Choroid plexus epithelial cell (primary cell): ENCODE measurements at regions not wholly inside any gene's neighbourhood (a gene's known extent, or its start where the extent isn't known, plus 50 kb on each side); places are given as distances from the start of the nearest gene placed in this dataset.

Experiments
- DNase-seq: peaks from one replicate; pipeline ENCODE4 v3.0.0-alpha.2; 2010; ENCODE audit warnings: low read depth
- H3K4me3 ChIP-seq: 2 replicates; pipeline ENCODE4 v1.5.1; 2011; ENCODE audit warnings: low read depth, mild to moderate bottlenecking, control low read depth, low read length, moderate library complexity
- TF ChIP-seq, protein P1 (sequence below): conservative IDR thresholded peaks from 2 replicates; pipeline ENCODE4 v1.5.1; 2011; ENCODE audit warnings: low read depth, mild to moderate bottlenecking, control low read depth, inconsistent platforms, low read length, moderate library complexity

- TF ChIP-seq, protein P1, sequence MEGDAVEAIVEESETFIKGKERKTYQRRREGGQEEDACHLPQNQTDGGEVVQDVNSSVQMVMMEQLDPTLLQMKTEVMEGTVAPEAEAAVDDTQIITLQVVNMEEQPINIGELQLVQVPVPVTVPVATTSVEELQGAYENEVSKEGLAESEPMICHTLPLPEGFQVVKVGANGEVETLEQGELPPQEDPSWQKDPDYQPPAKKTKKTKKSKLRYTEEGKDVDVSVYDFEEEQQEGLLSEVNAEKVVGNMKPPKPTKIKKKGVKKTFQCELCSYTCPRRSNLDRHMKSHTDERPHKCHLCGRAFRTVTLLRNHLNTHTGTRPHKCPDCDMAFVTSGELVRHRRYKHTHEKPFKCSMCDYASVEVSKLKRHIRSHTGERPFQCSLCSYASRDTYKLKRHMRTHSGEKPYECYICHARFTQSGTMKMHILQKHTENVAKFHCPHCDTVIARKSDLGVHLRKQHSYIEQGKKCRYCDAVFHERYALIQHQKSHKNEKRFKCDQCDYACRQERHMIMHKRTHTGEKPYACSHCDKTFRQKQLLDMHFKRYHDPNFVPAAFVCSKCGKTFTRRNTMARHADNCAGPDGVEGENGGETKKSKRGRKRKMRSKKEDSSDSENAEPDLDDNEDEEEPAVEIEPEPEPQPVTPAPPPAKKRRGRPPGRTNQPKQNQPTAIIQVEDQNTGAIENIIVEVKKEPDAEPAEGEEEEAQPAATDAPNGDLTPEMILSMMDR, result no peak
- no peak overlapping the region for H3K4me3 ChIP-seq
- DNase-seq, result no peak
Measured at GRCh38 chr13:70473907-70474306, 365.7 kb upstream of the KLHL1 start.

DNA sequence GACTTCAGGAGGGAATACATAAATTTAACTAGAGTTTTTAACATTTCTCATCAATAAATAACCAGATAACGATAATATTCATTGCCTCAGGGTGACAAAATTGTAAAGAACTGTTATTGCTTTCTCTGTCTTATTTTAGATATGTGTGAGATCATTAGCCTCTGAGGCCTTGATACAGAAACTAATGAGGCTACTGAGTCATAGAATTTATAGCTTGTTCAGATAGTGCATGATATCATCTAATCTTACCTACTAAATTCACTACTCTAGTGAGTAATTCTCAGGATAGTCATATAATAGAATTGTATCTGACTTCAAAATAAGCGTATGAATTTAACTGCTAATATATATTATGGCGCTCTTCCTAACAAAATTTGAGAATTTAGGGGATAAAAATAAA lies 360.8 kb upstream of the KLHL1 start:
- no peak for DNase-seq
- H3K4me3 ChIP-seq, result no peak overlapping the region
- TF ChIP-seq, protein P1, result no peak

- DNase-seq, result peak; percentile 5
Measured at GRCh38 chr13:70457474-70457873, 349.2 kb upstream of the KLHL1 start.

GRCh38 chr13:70448820-70449219 lies 340.6 kb upstream of the KLHL1 start:
- no peak for DNase-seq
- no peak overlapping the region for H3K4me3 ChIP-seq
- TF ChIP-seq, protein P1, result no peak

More at GRCh38 chr13:70457474-70457873, 349.2 kb upstream of the KLHL1 start:
- TF ChIP-seq, protein P1, result no peak
- H3K4me3 ChIP-seq, result no peak overlapping the region

DNA sequence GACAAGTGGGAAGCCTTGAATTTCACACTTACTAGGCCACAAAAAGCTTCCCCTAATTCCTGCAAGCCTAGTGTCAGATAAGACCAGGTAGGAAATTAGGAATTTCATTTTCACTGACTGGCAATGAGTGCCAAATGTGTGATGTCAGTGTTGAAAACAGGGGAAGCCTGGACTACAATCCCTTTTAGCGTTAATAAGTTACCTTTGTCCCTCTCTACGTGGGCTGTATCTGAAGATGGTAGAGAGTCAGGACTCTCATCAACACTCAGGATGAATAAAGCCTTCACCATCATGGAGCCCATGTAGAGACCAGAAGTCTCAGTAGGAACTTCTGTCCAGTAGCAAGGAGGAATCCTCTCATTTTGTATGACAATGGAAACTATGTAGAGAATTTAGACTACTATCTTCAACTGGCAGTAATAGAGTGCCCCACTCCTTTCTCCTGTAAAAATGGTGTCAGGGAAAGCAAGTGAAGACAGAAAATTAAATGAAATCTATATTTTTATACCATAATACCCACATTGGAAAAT lies 324.1 kb upstream of the KLHL1 start:
- TF ChIP-seq, protein P1, result no peak
- no peak for DNase-seq
- H3K4me3 ChIP-seq, result no peak overlapping the region

DNA sequence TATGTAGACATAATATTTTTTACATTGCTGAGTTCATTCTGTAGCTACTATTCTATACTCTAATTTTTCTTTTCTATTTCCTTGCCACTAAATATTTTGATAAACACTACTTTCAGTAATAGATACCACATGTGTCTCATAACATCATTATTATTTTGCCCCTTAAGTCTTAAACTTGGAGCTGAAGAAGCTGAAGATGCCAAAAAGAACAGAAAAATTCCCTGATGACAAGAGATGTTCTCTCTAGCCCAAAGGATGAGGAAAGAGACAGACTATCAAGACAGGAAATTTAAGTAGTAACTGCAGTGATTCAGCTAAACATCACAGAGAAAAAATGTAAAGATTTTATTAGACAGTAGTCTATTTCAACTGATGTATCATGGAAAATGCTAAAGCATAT lies 322.0 kb upstream of the KLHL1 start:
- DNase-seq, result no peak
- H3K4me3 ChIP-seq, result no peak overlapping the region
- TF ChIP-seq, protein P1, result no peak

DNA sequence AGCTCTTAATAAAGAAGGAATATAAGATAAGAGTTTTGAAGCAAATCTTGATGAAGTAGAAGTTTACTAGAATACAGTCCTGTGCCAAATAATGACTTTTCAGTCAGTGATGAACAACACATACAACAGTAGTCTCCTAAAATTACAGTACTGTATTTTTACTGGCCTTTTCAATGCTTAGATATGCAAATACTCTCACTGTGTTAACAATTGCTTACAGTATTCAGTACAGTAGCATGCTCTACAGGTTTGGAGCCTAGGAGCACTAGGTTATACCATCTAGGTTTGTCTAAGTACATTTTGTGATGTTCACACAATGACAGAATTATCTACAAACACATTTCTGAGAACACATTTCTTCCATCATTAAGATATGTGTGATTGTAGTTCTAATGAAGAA lies 316.7 kb upstream of the KLHL1 start:
- TF ChIP-seq, protein P1, result no peak

More for the DNA sequence above, 316.7 kb upstream of the KLHL1 start:
- no peak overlapping the region for H3K4me3 ChIP-seq
- DNase-seq, result no peak
